Naive thymus-derived CD4-positive, alpha-beta T cell (primary cell): ENCODE measurements at regions not wholly inside any gene's neighbourhood (a gene's known extent, or its start where the extent isn't known, plus 50 kb on each side); places are given as distances from the start of the nearest gene placed in this dataset.

Experiments used
- ATAC-seq: fragments of 150-1000 bp; cut with Tn5 transposase; 2 replicates; pipeline ENCODE4 v1.10.0; 2021; ENCODE audit warnings: mild to moderate bottlenecking, moderate library complexity
- CTCF ChIA-PET: fragments of 350-600 bp; sonication (Branson Sonifier 250); formaldehyde crosslinking; loops from one replicate; lab custom pipeline; 2021; ENCODE audit warnings: antibody characterized with exemption; lab: Charles Lee
- POLR2A ChIA-PET: fragments of 350-600 bp; sonication (Branson Sonifier 250); formaldehyde crosslinking; loops from one replicate; lab custom pipeline; 2021; ENCODE audit warnings: antibody characterized with exemption, inconsistent platforms; lab: Charles Lee
- DNase-seq, 9 donors: peaks; one replicate each; pipeline versions ENCODE4 v3.0.0 to v3.0.0-alpha.2; 2020 to 2022; ENCODE audit warnings: mixed read lengths in 1 of 9
- H3K27ac ChIP-seq: one replicate; pipeline ENCODE4 v1.7.0; 2013; ENCODE audit warnings: mild to moderate bottlenecking, low read depth, low read length, moderate library complexity
- H3K27me3 ChIP-seq, 2 donors: one replicate each; pipeline ENCODE4 v1.7.0; 2013; ENCODE audit warnings: low read length in 2 of 2, mild to moderate bottlenecking in 2 of 2, moderate library complexity in 2 of 2; ENCODE audit not compliant: control insufficient read depth in 2 of 2, insufficient read depth in 2 of 2
- H3K36me3 ChIP-seq, 3 experiments: 1 replicate in 2 of 3; 2 replicates in 1 of 3; pipeline ENCODE4 v1.7.0; 2013; ENCODE audit warnings: low read length in 3 of 3, mild to moderate bottlenecking in 3 of 3, moderate library complexity in 1 of 3; ENCODE audit not compliant: insufficient read depth in 3 of 3, control insufficient read depth in 2 of 3
- H3K4me1 ChIP-seq, 2 donors: one replicate each; pipeline ENCODE4 v1.7.0; 2013; ENCODE audit warnings: low read length in 2 of 2, mild to moderate bottlenecking in 2 of 2, moderate library complexity in 1 of 2; ENCODE audit not compliant: control insufficient read depth in 2 of 2, insufficient read depth in 2 of 2
- H3K4me3 ChIP-seq: 2 replicates; pipeline ENCODE4 v1.7.0; 2013; ENCODE audit warnings: mild to moderate bottlenecking, low read length
- H3K9me3 ChIP-seq, 3 experiments: 1 replicate in 2 of 3; 2 replicates in 1 of 3; pipeline ENCODE4 v1.7.0; 2013; ENCODE audit warnings: low read length in 3 of 3; ENCODE audit not compliant: control insufficient read depth in 2 of 3
- H3K27ac Mint-ChIP-seq, 9 donors: one replicate each; pipeline ENCODE4 v1.8.0; 2020 to 2022; ENCODE audit warnings: mixed read lengths in 9 of 9, mild to moderate bottlenecking in 8 of 9, moderate library complexity in 5 of 9, inconsistent platforms in 2 of 9
- H3K27me3 Mint-ChIP-seq, 5 donors: one replicate each; pipeline ENCODE4 v1.8.0; 2021 to 2022; ENCODE audit warnings: mixed read lengths in 5 of 5, mild to moderate bottlenecking in 1 of 5
- H3K36me3 Mint-ChIP-seq, 5 donors: one replicate each; pipeline ENCODE4 v1.8.0; 2020 to 2022; ENCODE audit warnings: mixed read lengths in 5 of 5, mild to moderate bottlenecking in 3 of 5, inconsistent platforms in 1 of 5
- H3K4me1 Mint-ChIP-seq, 7 donors: one replicate each; pipeline ENCODE4 v1.8.0; 2020 to 2022; ENCODE audit warnings: mixed read lengths in 7 of 7, mild to moderate bottlenecking in 3 of 7, inconsistent platforms in 1 of 7
- H3K4me3 Mint-ChIP-seq, 10 donors: one replicate each; pipeline ENCODE4 v1.8.0; 2020 to 2022; ENCODE audit warnings: mild to moderate bottlenecking in 10 of 10, mixed read lengths in 10 of 10, moderate library complexity in 6 of 10, inconsistent platforms in 2 of 10
- H3K9me3 Mint-ChIP-seq, 11 donors: one replicate each; pipeline ENCODE4 v1.8.0; 2020 to 2022; ENCODE audit warnings: mixed read lengths in 11 of 11, mild to moderate bottlenecking in 4 of 11, inconsistent platforms in 1 of 11, moderate library complexity in 1 of 11
- intact Hi-C, 2 donors: fragments of 100-400 bp; cut with micrococcal nuclease; formaldehyde crosslinking; loops; one replicate each; pipeline ENCODE4 v1.15.1; 2023

DNA sequence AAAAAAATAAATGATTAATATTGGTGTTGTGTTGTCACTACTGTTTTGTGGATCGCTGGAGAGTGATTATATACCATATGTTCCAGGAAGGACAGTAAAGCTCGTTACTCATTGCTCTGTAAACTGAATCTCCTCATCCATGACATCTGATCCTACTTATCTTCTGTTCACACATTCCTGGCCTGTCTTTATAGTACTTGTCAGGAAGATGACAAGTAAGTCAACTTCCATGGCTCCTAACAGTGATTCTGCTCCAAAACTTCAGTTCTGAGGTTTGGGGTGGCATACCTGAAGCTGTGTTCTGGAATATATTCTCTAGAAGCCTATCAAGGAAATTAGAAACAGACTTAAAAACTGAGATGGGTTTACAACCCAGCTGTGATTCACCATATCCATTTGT lies 288.9 kb downstream of the ZBBX start:
- Mint-ChIP-seq H3K4me1 (no peaks in the 10 kb centered on the region), H3K9me3 (peaks cover 0 to 6% (median 0%) of the 10 kb centered on the region in 11 donors), H3K27me3 (no peaks in the 10 kb centered on the region), H3K27ac (no peak overlapping the region), H3K36me3 (no peaks in the 10 kb centered on the region), H3K4me3 (no peak overlapping the region)
- H3K9me3 ChIP-seq = no peaks in the 10 kb centered on the region
- no peak for DNase-seq
- no peaks in the 10 kb centered on the region for H3K27me3 ChIP-seq
- ChIA-PET CTCF (no interaction called here), POLR2A (no interaction called here)
- intact Hi-C loops = no loop called here
- H3K4me1 ChIP-seq = no peaks in the 10 kb centered on the region
- H3K36me3 ChIP-seq = no peaks in the 10 kb centered on the region
- H3K4me3 ChIP-seq = no peak overlapping the region
- no peak overlapping the region for H3K27ac ChIP-seq
- ATAC-seq = no peak

DNA sequence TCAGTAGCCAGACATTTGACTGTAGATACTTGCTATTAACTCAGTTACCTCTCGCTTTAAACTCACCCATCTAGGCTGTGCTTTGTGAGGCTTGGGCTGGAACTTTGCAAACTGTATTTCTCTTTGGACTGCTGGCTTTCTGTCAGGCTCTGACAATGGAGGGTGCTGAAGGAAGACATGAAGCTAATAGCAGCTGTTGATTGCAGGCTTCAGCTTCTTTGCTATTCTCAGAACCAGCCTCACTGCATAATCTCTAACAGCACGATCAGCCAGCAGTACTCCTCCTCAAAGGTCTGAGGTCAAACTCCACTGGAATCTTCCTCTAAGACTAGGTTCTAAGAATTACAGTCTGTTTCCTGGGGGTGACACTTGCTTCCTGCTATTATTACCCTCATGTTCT lies 295.6 kb downstream of the ZBBX start:
- H3K4me1 Mint-ChIP-seq = no peaks in the 10 kb centered on the region
- no peaks in the 10 kb centered on the region for H3K27me3 Mint-ChIP-seq
- no peaks in the 10 kb centered on the region for H3K36me3 Mint-ChIP-seq
- H3K9me3 ChIP-seq = no peaks in the 10 kb centered on the region
- no peaks in the 10 kb centered on the region for H3K36me3 ChIP-seq
- H3K9me3 Mint-ChIP-seq = peaks cover 0 to 10% (median 0%) of the 10 kb centered on the region in 11 donors
- CTCF ChIA-PET = no interaction called here
- intact Hi-C loops = no loop called here
- H3K27ac ChIP-seq = no peak overlapping the region
- no peak overlapping the region for H3K27ac Mint-ChIP-seq
- no peak for ATAC-seq
- no peak overlapping the region for H3K4me3 Mint-ChIP-seq
- H3K4me1 ChIP-seq = no peaks in the 10 kb centered on the region
- no peak for DNase-seq
- no peaks in the 10 kb centered on the region for H3K27me3 ChIP-seq
- POLR2A ChIA-PET = no interaction called here
- H3K4me3 ChIP-seq = no peak overlapping the region

DNA sequence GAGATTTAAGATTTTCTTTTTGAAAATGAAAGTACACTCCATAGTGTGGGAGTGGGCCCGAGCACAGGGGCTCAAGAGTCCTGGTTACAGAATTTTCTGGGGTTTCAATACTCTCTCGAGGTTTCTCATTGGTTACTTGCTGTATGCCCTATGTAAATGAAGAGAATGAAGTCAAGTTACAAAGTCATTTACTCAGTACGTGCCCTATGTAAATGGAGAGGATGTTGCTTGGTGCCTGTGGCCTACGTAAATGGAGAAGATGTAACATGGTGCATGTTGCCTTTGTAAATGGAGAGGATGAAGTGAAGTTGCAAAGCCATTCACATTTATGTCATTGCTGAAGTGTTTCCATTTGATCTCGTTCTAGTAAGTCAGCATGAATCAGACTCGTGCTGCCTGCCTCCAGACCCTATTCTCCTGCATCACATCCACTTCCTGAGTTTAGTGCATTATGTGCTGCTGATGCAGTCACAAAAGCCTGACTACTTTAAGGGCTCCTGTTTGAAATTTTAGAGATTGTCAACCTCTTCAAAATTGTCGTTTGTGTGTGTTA lies 302.0 kb downstream of the ZBBX start:
- Mint-ChIP-seq H3K27me3 (no peaks in the 10 kb centered on the region), H3K27ac (no peak overlapping the region), H3K4me3 (no peak overlapping the region), H3K36me3 (no peaks in the 10 kb centered on the region), H3K9me3 (peaks cover 0 to 15% (median 0%) of the 10 kb centered on the region in 11 donors), H3K4me1 (no peaks in the 10 kb centered on the region)
- Histone ChIP-seq H3K27ac (no peak overlapping the region), H3K4me3 (no peak overlapping the region), H3K9me3 (no peaks in the 10 kb centered on the region), H3K27me3 (no peaks in the 10 kb centered on the region), H3K4me1 (no peaks in the 10 kb centered on the region), H3K36me3 (no peaks in the 10 kb centered on the region)
- intact Hi-C loops = no loop called here
- CTCF ChIA-PET = no interaction called here
- DNase-seq = no peak
- POLR2A ChIA-PET = no interaction called here
- no peak for ATAC-seq

DNA sequence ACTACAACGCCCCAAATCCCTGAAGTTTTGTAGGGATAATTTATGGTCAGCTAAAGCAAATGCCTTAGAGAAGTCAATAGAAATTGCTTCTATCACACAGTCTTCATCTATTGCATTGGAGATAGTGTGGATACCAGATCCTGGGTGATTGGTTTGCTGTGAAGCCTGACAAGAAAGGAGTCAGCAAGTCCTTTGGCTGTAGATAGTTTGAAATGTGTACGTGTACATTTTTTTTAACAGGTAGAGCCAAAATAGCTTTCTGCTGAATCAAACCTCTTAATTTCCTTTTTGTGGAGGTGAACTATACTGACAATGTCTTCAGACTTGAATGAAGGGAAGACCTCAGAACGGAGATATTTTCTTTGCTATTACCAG lies 312.3 kb downstream of the ZBBX start:
- intact Hi-C loops = no loop called here
- H3K27me3 Mint-ChIP-seq = no peaks in the 10 kb centered on the region
- Histone ChIP-seq H3K27me3 (no peaks in the 10 kb centered on the region), H3K9me3 (no peaks in the 10 kb centered on the region), H3K27ac (no peak overlapping the region), H3K4me1 (no peaks in the 10 kb centered on the region), H3K4me3 (no peak overlapping the region), H3K36me3 (no peaks in the 10 kb centered on the region)
- H3K4me1 Mint-ChIP-seq = no peaks in the 10 kb centered on the region
- H3K4me3 Mint-ChIP-seq = no peak overlapping the region
- H3K9me3 Mint-ChIP-seq = peaks cover 0 to 12% (median 0%) of the 10 kb centered on the region in 11 donors
- DNase-seq (no peak), ATAC-seq (no peak)
- H3K36me3 Mint-ChIP-seq = no peaks in the 10 kb centered on the region
- CTCF ChIA-PET = no interaction called here
- H3K27ac Mint-ChIP-seq = no peak overlapping the region
- POLR2A ChIA-PET = no interaction called here

DNA sequence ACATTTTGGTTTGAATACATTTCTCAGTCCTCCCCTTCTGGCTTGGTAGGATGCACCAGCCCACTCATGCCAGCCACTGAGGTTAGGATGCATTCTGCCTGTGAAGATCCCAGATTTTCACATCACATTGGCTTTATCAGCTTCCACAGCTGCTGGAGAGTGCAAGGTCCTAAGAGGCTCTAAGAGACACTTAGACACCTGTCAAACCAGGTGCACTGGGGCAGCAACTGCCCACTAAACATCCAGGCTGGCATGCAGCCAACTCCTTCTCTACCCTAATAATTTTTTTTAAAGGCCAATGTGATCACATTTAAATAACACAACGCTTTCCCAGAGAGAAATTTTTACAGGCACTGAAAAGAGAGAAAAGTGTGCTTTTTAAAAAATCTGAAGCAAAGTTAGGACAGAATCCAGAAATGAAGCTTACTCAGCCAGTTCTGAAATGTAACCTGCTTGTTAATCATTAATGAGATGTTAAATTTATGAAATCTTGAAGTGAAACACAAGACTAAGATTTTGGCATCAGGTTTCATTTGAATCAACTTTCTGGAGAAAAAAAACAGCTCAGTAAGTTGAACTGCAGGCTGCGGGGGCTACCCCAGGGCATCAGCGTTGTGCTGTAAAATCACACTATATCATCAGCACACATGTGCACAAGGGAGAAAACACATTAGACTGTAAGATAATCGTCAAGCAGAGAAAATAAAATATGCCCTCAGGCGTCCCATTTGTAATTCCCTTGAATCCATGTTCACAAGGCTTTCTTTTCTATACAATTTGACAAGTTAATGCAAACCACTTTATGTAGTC lies 312.9 kb downstream of the ZBBX start:
- ChIA-PET POLR2A (no interaction called here), CTCF (no interaction called here)
- H3K4me3 ChIP-seq = no peak overlapping the region
- H3K4me3 Mint-ChIP-seq = no peak overlapping the region
- H3K4me1 ChIP-seq = no peaks in the 10 kb centered on the region
- intact Hi-C loops = no loop called here
- H3K27me3 Mint-ChIP-seq = no peaks in the 10 kb centered on the region
- H3K36me3 Mint-ChIP-seq = no peaks in the 10 kb centered on the region
- no peak overlapping the region for H3K27ac Mint-ChIP-seq
- no peaks in the 10 kb centered on the region for H3K9me3 ChIP-seq
- no peak overlapping the region for H3K27ac ChIP-seq
- H3K36me3 ChIP-seq = no peaks in the 10 kb centered on the region
- no peaks in the 10 kb centered on the region for H3K27me3 ChIP-seq
- DNase-seq = no peak
- no peaks in the 10 kb centered on the region for H3K4me1 Mint-ChIP-seq
- no peak for ATAC-seq
- H3K9me3 Mint-ChIP-seq = peaks cover 0 to 12% (median 0%) of the 10 kb centered on the region in 11 donors

DNA sequence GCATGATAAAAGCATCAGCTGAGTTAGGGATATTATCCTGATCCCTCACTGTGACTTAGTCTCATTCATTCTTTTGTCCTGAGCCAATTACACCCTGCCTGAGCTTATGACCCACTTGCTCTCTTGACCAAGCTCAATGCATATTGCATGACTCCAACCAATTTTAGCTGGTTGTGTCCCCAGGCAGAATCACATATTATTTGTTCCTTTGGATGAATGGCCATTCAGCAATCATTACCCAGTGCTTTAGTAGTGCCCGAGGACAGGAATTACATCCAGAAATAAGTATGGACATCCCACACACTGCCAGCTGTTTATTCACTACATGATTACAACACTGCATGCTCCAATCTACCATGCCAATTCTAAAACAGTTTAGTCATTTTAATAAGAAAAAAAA lies 322.5 kb downstream of the ZBBX start:
- ChIA-PET CTCF (no interaction called here), POLR2A (no interaction called here)
- ATAC-seq (no peak), DNase-seq (no peak)
- H3K36me3 ChIP-seq = no peaks in the 10 kb centered on the region
- no peaks in the 10 kb centered on the region for H3K9me3 ChIP-seq
- intact Hi-C loops = no loop called here
- no peak overlapping the region for H3K4me3 Mint-ChIP-seq
- H3K36me3 Mint-ChIP-seq = no peaks in the 10 kb centered on the region
- H3K27ac ChIP-seq = no peak overlapping the region
- H3K4me1 ChIP-seq = no peaks in the 10 kb centered on the region
- H3K27me3 ChIP-seq = no peaks in the 10 kb centered on the region
- H3K27me3 Mint-ChIP-seq = no peaks in the 10 kb centered on the region
- no peak overlapping the region for H3K27ac Mint-ChIP-seq
- H3K4me3 ChIP-seq = no peak overlapping the region
- no peaks in the 10 kb centered on the region for H3K4me1 Mint-ChIP-seq
- peaks cover 0 to 20% (median 6%) of the 10 kb centered on the region in 11 donors for H3K9me3 Mint-ChIP-seq

DNA sequence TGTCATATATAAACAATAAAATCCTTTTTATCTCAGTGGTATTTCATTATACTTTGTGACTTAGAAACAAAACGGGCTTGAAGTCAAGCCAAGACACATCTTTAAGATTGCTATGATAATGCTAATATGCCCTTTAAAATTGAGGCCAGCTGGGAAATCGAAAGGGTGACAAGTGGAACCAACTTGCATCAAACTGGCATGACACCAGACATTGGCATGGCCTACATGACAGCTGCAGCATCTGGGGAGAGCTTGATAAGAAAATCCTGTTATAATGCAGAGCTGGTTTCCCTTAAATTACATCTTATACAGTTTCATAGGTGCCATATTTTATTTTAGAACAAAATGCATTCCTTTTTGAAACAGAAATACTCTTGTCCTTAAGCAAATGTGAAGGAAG lies 325.2 kb downstream of the ZBBX start:
- DNase-seq (no peak), ATAC-seq (no peak)

More for the DNA sequence above, 325.2 kb downstream of the ZBBX start:
- H3K27ac Mint-ChIP-seq = no peak overlapping the region
- Histone ChIP-seq H3K4me3 (no peak overlapping the region), H3K27me3 (no peaks in the 10 kb centered on the region), H3K9me3 (no peaks in the 10 kb centered on the region), H3K4me1 (no peaks in the 10 kb centered on the region), H3K27ac (no peak overlapping the region), H3K36me3 (no peaks in the 10 kb centered on the region)
- ChIA-PET POLR2A (no interaction called here), CTCF (no interaction called here)
- no peaks in the 10 kb centered on the region for H3K36me3 Mint-ChIP-seq
- no peaks in the 10 kb centered on the region for H3K4me1 Mint-ChIP-seq
- H3K9me3 Mint-ChIP-seq = peaks cover 0 to 20% (median 4%) of the 10 kb centered on the region in 11 donors
- no peak overlapping the region for H3K4me3 Mint-ChIP-seq
- H3K27me3 Mint-ChIP-seq = no peaks in the 10 kb centered on the region
- intact Hi-C loops = no loop called here
